ENCODE measurements at regions not wholly inside any gene's neighbourhood (a gene's known extent, or its start where the extent isn't known, plus 50 kb on each side); places are given as distances from the start of the nearest gene placed in this dataset.

- TF ChIP-seq GATA2 (IDR thresholded peaks at IDR 0.05; ENCODE audit: low read depth, low read length) (no peak), GATA3 (IDR thresholded peaks at IDR 0.05; ENCODE audit: low read depth, low read length) (no peak)
Observed at GRCh38 chr13:44808185-44808584, 181.1 kb downstream of the NUFIP1 start.

All from SH-SY5Y (cell line).